IMR-90 (cell line): ENCODE measurements at regions not wholly inside any gene's neighbourhood (a gene's known extent, or its start where the extent isn't known, plus 50 kb on each side); places are given as distances from the start of the nearest gene placed in this dataset.

ENCODE experiments used
- ATAC-seq: fragments of 200-7000 bp; cut with Tn5 transposase; 2 replicates; pipeline ENCODE4 v1.9.1; 2020; ENCODE audit warnings: low read depth, mild to moderate bottlenecking, moderate library complexity
- BruUV-seq: library from RNA; stranded (reverse); fragments of 400-500 nt; replicated peaks from 2 replicates; lab custom pipeline; 2021; lab: Mats Ljungman, UMichigan
- CTCF ChIA-PET: fragments of 300-600 bp; formaldehyde crosslinking; extraction: SDS; loops from one replicate; lab custom pipeline; 2021; ENCODE audit warnings: antibody characterized with exemption; lab: Yijun Ruan, JAX
- POLR2A ChIA-PET: fragments of 300-600 bp; sonication (Branson Sonifier 250); formaldehyde crosslinking; loops from one replicate; lab custom pipeline; 2022; ENCODE audit warnings: antibody characterized with exemption; ENCODE audit not compliant: unreplicated experiment; lab: Charles Lee
- DNase-seq: peaks from one replicate; pipeline ENCODE4 v3.0.0; 2013
- H2AFZ ChIP-seq: replicated peaks from 2 replicates; pipeline ENCODE3; 2013; ENCODE audit warnings: low read length, mild to moderate bottlenecking; ENCODE audit not compliant: poor library complexity
- H2AK5ac ChIP-seq: 2 replicates; pipeline ENCODE4 v1.6.1; 2013; ENCODE audit warnings: low read depth, low read length, inconsistent platforms
- H2AK9ac ChIP-seq: replicated peaks from 2 replicates; pipeline ENCODE3; 2013; ENCODE audit warnings: mild to moderate bottlenecking, low read depth, low read length, moderate library complexity; ENCODE audit not compliant: poor library complexity
- H2BK120ac ChIP-seq: 2 replicates; pipeline ENCODE4 v1.6.1; 2013; ENCODE audit warnings: low read depth, low read length, inconsistent platforms
- H2BK15ac ChIP-seq: 3 replicates; pipeline ENCODE4 v1.6.1; 2013; ENCODE audit warnings: low read depth, low read length, inconsistent platforms
- H2BK20ac ChIP-seq: 2 replicates; pipeline ENCODE4 v1.6.1; 2013; ENCODE audit warnings: low read depth, mild to moderate bottlenecking, inconsistent platforms, low read length, moderate library complexity
- H2BK5ac ChIP-seq: 2 replicates; pipeline ENCODE4 v1.6.1; 2013; ENCODE audit warnings: mild to moderate bottlenecking, low read depth, low read length, inconsistent platforms; ENCODE audit not compliant: poor library complexity, severe bottlenecking
- H3K14ac ChIP-seq: replicated peaks from 2 replicates; pipeline ENCODE4 v1.6.1; 2013; ENCODE audit warnings: low read depth, low read length, inconsistent platforms
- H3K18ac ChIP-seq: 2 replicates; pipeline ENCODE4 v1.6.1; 2013; ENCODE audit warnings: low read depth, low read length, control low read depth
- H3K23ac ChIP-seq: 2 replicates; pipeline ENCODE4 v1.6.1; 2013; ENCODE audit warnings: low read depth, low read length, inconsistent platforms
- H3K27ac ChIP-seq: 2 replicates; pipeline ENCODE4 v1.5.1; 2013; ENCODE audit warnings: mild to moderate bottlenecking, control low read depth, low read length; ENCODE audit not compliant: insufficient read depth
- H3K27me3 ChIP-seq: 2 replicates; pipeline ENCODE4 v1.6.1; 2013; ENCODE audit warnings: low read length; ENCODE audit not compliant: control insufficient read depth, insufficient read depth
- H3K36me3 ChIP-seq: 2 replicates; pipeline ENCODE4 v1.6.1; 2013; ENCODE audit warnings: low read length, mixed read lengths; ENCODE audit not compliant: control insufficient read depth, insufficient read depth
- H3K4ac ChIP-seq: 2 replicates; pipeline ENCODE4 v1.6.1; 2013; ENCODE audit warnings: low read depth, low read length, inconsistent platforms
- H3K4me1 ChIP-seq: 2 replicates; pipeline ENCODE4 v1.6.1; 2013; ENCODE audit warnings: low read length, mixed read lengths; ENCODE audit not compliant: control insufficient read depth, insufficient read depth
- H3K4me2 ChIP-seq: 2 replicates; pipeline ENCODE4 v1.6.1; 2013; ENCODE audit warnings: low read depth, mild to moderate bottlenecking, control low read depth, low read length, moderate library complexity
- H3K4me3 ChIP-seq: 2 replicates; pipeline ENCODE4 v1.5.1; 2013; ENCODE audit warnings: low read depth, mild to moderate bottlenecking, control low read depth, low read length, moderate library complexity; ENCODE audit not compliant: insufficient read depth
- H3K56ac ChIP-seq: 2 replicates; pipeline ENCODE4 v1.6.1; 2013; ENCODE audit warnings: low read length, inconsistent platforms; ENCODE audit not compliant: insufficient read depth; ENCODE audit errors: extremely low read depth
- H3K79me1 ChIP-seq, 2 experiments: 2 replicates each; pipeline ENCODE4 v1.6.1; 2013; ENCODE audit warnings: low read length in 2 of 2, inconsistent platforms in 1 of 2, low read depth in 1 of 2
- H3K9ac ChIP-seq: 2 replicates; pipeline ENCODE4 v1.6.1; 2013; ENCODE audit warnings: low read depth, low read length, control low read depth
- H3K9me1 ChIP-seq: 2 replicates; pipeline ENCODE4 v1.6.1; 2013; ENCODE audit warnings: low read length, inconsistent platforms; ENCODE audit not compliant: insufficient read depth
- H3K9me3 ChIP-seq: 2 replicates; pipeline ENCODE4 v1.6.1; 2013; ENCODE audit warnings: low read length; ENCODE audit not compliant: control insufficient read depth, insufficient read depth
- H4K20me1 ChIP-seq: 2 replicates; pipeline ENCODE4 v1.6.1; 2013; ENCODE audit warnings: low read length, inconsistent platforms; ENCODE audit not compliant: insufficient read depth
- H4K5ac ChIP-seq: 2 replicates; pipeline ENCODE4 v1.6.1; 2013; ENCODE audit warnings: mild to moderate bottlenecking, low read depth, low read length, control low read depth
- H4K8ac ChIP-seq, 2 experiments: 2 replicates each; pipeline ENCODE4 v1.6.1; 2013; ENCODE audit warnings: low read depth in 2 of 2, low read length in 2 of 2, control low read depth in 1 of 2, inconsistent platforms in 1 of 2
- H4K91ac ChIP-seq: 2 replicates; pipeline ENCODE4 v1.6.1; 2013; ENCODE audit warnings: low read depth, low read length, inconsistent platforms; ENCODE audit not compliant: insufficient read depth
- CEBPB ChIP-seq: IDR thresholded peaks from 2 replicates; pipeline ENCODE4 v1.6.1; 2012; ENCODE audit warnings: low read depth, low read length, improper control_type of control experiment
- WGBS, 2 experiments: methylation state at CpG; one replicate each; pipeline versions ENCODE4 v1.1.5 to v1.1.7; 2013; ENCODE audit warnings: missing lambda C conversion rate in 2 of 2; ENCODE audit not compliant: insufficient read length in 1 of 2; ENCODE audit errors: extremely low coverage in 2 of 2; 5-methylcytosine and 5-hydroxymethylcytosine counted together
- dilution Hi-C: fragments of 300-500 bp; cut with HindIII; formaldehyde crosslinking; loops from one replicate; pipeline ENCODE4 v1.14.3; 2018; ENCODE audit warnings: low sequenced_read_pairs; ENCODE audit not compliant: unreplicated experiment
- in situ Hi-C: fragments of 300-500 bp; cut with MboI; formaldehyde crosslinking; loops from 3 replicates; pipeline ENCODE4 v1.14.3; 2019; ENCODE audit warnings: low sequenced_read_pairs, inconsistent platforms, mixed read lengths
- intact Hi-C: fragments of 100-400 bp; cut with micrococcal nuclease; formaldehyde crosslinking; loops from 2 replicates; pipeline ENCODE4 v1.10.0; 2022
- TF ChIP-seq, protein P1 (sequence below): fragments of 150-350 bp; IDR thresholded peaks from 2 replicates; pipeline ENCODE4 v1.6.1; 2016; ENCODE audit warnings: low read depth, mild to moderate bottlenecking, low read length, moderate library complexity, borderline replicate concordance

DNA sequence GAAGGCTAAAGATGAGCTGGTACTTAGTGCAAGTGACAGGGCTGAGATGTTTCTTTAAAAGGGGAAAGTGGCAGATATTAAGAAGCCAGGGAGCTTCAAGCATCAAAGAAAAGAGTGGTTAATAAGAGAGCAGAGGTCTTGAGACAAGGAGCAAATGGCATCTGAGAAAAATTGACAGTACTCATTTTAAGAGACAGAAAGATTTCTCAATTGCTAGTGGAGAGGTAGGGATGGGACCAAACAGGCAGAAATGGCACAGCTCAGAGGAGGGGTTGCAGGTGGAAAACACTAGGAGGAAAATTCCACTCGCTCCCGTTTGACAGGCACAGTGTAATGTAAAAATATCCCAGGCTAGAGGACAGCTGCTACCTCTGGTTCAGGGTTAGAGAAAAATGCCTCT is 593.4 kb upstream of the LRATD1 start:
- Histone ChIP-seq H2BK15ac (no peak overlapping the region), H3K14ac (no peak overlapping the region), H2AFZ (no peak overlapping the region), H4K91ac (no peak overlapping the region), H4K8ac (no peak overlapping the region), H3K9me3 (peaks cover 8% of the 10 kb centered on the region), H3K4me2 (no peak overlapping the region), H2BK5ac (no peak overlapping the region), H2AK5ac (no peak overlapping the region), H3K4me1 (no peaks in the 10 kb centered on the region), H2AK9ac (no peak overlapping the region), H3K4me3 (no peak overlapping the region), H2BK120ac (no peak overlapping the region), H3K23ac (no peak overlapping the region), H3K27me3 (no peaks in the 10 kb centered on the region), H3K18ac (no peak overlapping the region), H3K9me1 (no peaks in the 10 kb centered on the region), H4K5ac (no peak overlapping the region), H3K4ac (no peak overlapping the region), H3K79me1 (no peaks in the 10 kb centered on the region), H3K56ac (no peak overlapping the region), H2BK20ac (no peak overlapping the region), H3K9ac (no peak overlapping the region), H4K20me1 (no peaks in the 10 kb centered on the region), H3K36me3 (no peaks in the 10 kb centered on the region), H3K27ac (no peak overlapping the region)
- POLR2A ChIA-PET, result no interaction called here
- WGBS, 2 experiments, result no CpG with 5 or more reads among the region's 2 CpGs
- dilution Hi-C loops, result no loop called here
- in situ Hi-C loops, result no loop called here
- CTCF ChIA-PET, result no interaction called here
- no peak for TF ChIP-seq CEBPB
- TF ChIP-seq, protein P1, sequence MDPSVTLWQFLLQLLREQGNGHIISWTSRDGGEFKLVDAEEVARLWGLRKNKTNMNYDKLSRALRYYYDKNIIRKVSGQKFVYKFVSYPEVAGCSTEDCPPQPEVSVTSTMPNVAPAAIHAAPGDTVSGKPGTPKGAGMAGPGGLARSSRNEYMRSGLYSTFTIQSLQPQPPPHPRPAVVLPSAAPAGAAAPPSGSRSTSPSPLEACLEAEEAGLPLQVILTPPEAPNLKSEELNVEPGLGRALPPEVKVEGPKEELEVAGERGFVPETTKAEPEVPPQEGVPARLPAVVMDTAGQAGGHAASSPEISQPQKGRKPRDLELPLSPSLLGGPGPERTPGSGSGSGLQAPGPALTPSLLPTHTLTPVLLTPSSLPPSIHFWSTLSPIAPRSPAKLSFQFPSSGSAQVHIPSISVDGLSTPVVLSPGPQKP, result no peak
- intact Hi-C loops, result no loop called here
- ATAC-seq (no peak), DNase-seq (no peak)
- BruUV-seq, result no TSS peak
